ENCODE measurements at regions not wholly inside any gene's neighbourhood (a gene's known extent, or its start where the extent isn't known, plus 50 kb on each side); places are given as distances from the start of the nearest gene placed in this dataset.

- no peak for TF ChIP-seq CTCF (IDR thresholded peaks at IDR 0.05 in 2 of 3, conservative IDR thresholded peaks at IDR 0.05 in 1 of 3; ENCODE audit: insufficient read depth in 2 of 3, low read depth in 1 of 3, low read length in 3 of 3)
- no peak for TF ChIP-seq SIRT6 (IDR thresholded peaks at IDR 0.05; ENCODE audit: low read depth, low read length)
- no peak for TF ChIP-seq FOXP1 (CRISPR knock-in tag; IDR thresholded peaks at IDR 0.05)
- TF ChIP-seq ZNF592 (IDR thresholded peaks at IDR 0.05): no peak
- TF ChIP-seq REST (IDR thresholded peaks at IDR 0.05; ENCODE audit: borderline replicate concordance): no peak
- no peak for TF ChIP-seq REST (CRISPR knock-in tag; IDR thresholded peaks at IDR 0.05; ENCODE audit: low read depth)
- TF ChIP-seq, protein P1, sequence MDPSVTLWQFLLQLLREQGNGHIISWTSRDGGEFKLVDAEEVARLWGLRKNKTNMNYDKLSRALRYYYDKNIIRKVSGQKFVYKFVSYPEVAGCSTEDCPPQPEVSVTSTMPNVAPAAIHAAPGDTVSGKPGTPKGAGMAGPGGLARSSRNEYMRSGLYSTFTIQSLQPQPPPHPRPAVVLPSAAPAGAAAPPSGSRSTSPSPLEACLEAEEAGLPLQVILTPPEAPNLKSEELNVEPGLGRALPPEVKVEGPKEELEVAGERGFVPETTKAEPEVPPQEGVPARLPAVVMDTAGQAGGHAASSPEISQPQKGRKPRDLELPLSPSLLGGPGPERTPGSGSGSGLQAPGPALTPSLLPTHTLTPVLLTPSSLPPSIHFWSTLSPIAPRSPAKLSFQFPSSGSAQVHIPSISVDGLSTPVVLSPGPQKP (CRISPR knock-in tag; IDR thresholded peaks at IDR 0.05): no peak
- TF ChIP-seq HDAC6 (IDR thresholded peaks at IDR 0.05; ENCODE audit: low read depth, low read length): no peak
- no peak for TF ChIP-seq NFYB (IDR thresholded peaks at IDR 0.05; ENCODE audit: extremely low read depth, insufficient read length)
- TF ChIP-seq TAF7 (tag; IDR thresholded peaks at IDR 0.05): no peak
- no peak for TF ChIP-seq POLR2AphosphoS5 (IDR thresholded peaks at IDR 0.05; ENCODE audit: control insufficient read depth, insufficient read depth, low read depth, low read length)
Measured at GRCh38 chr18:46311491-46311890, 207.3 kb downstream of the HAUS1 start.
